ENCODE measurements at regions not wholly inside any gene's neighbourhood (a gene's known extent, or its start where the extent isn't known, plus 50 kb on each side); places are given as distances from the start of the nearest gene placed in this dataset.

DNA sequence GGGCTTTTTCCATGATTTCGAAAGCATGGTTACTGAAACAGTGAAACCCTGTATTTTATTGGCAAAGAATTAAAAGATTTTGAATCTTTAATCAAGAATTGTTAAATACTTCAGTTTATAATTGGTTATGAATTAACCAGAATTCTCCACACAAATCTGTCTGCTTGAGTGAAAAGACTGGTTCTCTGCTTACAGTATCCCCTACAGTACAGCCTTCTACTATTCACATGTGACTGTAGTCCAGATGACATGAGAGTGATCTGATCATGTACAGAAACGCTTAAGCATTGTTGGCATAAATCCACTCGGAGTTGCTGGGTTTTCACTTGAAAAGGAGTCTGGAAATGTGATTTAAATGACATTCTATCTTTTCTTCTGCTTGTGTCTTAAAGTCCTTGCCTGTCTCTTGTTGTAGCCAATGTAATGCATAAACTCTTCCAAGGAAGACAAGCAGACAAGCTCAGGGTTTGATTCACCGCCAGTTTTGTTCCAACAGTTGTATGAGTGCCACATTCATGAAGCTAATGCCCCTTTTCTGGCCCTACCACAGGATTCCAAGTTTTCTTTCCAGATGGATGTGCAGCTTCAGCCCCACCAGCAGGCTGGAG, 222.0 kb upstream of the LRIG3 start:
- TF ChIP-seq TCF7L2 (IDR thresholded peaks at IDR 0.05; ENCODE audit: borderline replicate concordance, low read depth, low read length) (no peak), ZNF174 (tag by site-specific recombination; IDR thresholded peaks at IDR 0.05) (no peak), ZNF76 (tag by site-specific recombination; IDR thresholded peaks at IDR 0.05; ENCODE audit: borderline replicate concordance, low read depth) (no peak), ZNF133 (tag by site-specific recombination; IDR thresholded peaks at IDR 0.05) (no peak), ZBTB7A (tag by site-specific recombination; IDR thresholded peaks at IDR 0.05; ENCODE audit: low read depth) (no peak), ZNF324 (tag by site-specific recombination; IDR thresholded peaks at IDR 0.05) (no peak), OSR2 (tag by site-specific recombination; IDR thresholded peaks at IDR 0.05) (no peak), ZBTB21 (tag by site-specific recombination; IDR thresholded peaks at IDR 0.05) (no peak), ZNF549 (tag by site-specific recombination; IDR thresholded peaks at IDR 0.05) (no peak)
- TF ChIP-seq, protein P1, sequence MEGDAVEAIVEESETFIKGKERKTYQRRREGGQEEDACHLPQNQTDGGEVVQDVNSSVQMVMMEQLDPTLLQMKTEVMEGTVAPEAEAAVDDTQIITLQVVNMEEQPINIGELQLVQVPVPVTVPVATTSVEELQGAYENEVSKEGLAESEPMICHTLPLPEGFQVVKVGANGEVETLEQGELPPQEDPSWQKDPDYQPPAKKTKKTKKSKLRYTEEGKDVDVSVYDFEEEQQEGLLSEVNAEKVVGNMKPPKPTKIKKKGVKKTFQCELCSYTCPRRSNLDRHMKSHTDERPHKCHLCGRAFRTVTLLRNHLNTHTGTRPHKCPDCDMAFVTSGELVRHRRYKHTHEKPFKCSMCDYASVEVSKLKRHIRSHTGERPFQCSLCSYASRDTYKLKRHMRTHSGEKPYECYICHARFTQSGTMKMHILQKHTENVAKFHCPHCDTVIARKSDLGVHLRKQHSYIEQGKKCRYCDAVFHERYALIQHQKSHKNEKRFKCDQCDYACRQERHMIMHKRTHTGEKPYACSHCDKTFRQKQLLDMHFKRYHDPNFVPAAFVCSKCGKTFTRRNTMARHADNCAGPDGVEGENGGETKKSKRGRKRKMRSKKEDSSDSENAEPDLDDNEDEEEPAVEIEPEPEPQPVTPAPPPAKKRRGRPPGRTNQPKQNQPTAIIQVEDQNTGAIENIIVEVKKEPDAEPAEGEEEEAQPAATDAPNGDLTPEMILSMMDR (tag by site-specific recombination; IDR thresholded peaks at IDR 0.05): no peak
- TF ChIP-seq, protein P2, sequence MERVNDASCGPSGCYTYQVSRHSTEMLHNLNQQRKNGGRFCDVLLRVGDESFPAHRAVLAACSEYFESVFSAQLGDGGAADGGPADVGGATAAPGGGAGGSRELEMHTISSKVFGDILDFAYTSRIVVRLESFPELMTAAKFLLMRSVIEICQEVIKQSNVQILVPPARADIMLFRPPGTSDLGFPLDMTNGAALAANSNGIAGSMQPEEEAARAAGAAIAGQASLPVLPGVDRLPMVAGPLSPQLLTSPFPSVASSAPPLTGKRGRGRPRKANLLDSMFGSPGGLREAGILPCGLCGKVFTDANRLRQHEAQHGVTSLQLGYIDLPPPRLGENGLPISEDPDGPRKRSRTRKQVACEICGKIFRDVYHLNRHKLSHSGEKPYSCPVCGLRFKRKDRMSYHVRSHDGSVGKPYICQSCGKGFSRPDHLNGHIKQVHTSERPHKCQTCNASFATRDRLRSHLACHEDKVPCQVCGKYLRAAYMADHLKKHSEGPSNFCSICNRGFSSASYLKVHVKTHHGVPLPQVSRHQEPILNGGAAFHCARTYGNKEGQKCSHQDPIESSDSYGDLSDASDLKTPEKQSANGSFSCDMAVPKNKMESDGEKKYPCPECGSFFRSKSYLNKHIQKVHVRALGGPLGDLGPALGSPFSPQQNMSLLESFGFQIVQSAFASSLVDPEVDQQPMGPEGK (tag by site-specific recombination; IDR thresholded peaks at IDR 0.05): no peak
- TF ChIP-seq, protein P3, sequence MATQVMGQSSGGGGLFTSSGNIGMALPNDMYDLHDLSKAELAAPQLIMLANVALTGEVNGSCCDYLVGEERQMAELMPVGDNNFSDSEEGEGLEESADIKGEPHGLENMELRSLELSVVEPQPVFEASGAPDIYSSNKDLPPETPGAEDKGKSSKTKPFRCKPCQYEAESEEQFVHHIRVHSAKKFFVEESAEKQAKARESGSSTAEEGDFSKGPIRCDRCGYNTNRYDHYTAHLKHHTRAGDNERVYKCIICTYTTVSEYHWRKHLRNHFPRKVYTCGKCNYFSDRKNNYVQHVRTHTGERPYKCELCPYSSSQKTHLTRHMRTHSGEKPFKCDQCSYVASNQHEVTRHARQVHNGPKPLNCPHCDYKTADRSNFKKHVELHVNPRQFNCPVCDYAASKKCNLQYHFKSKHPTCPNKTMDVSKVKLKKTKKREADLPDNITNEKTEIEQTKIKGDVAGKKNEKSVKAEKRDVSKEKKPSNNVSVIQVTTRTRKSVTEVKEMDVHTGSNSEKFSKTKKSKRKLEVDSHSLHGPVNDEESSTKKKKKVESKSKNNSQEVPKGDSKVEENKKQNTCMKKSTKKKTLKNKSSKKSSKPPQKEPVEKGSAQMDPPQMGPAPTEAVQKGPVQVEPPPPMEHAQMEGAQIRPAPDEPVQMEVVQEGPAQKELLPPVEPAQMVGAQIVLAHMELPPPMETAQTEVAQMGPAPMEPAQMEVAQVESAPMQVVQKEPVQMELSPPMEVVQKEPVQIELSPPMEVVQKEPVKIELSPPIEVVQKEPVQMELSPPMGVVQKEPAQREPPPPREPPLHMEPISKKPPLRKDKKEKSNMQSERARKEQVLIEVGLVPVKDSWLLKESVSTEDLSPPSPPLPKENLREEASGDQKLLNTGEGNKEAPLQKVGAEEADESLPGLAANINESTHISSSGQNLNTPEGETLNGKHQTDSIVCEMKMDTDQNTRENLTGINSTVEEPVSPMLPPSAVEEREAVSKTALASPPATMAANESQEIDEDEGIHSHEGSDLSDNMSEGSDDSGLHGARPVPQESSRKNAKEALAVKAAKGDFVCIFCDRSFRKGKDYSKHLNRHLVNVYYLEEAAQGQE (tag by site-specific recombination; IDR thresholded peaks at IDR 0.05): no peak
- TF ChIP-seq, protein P4, sequence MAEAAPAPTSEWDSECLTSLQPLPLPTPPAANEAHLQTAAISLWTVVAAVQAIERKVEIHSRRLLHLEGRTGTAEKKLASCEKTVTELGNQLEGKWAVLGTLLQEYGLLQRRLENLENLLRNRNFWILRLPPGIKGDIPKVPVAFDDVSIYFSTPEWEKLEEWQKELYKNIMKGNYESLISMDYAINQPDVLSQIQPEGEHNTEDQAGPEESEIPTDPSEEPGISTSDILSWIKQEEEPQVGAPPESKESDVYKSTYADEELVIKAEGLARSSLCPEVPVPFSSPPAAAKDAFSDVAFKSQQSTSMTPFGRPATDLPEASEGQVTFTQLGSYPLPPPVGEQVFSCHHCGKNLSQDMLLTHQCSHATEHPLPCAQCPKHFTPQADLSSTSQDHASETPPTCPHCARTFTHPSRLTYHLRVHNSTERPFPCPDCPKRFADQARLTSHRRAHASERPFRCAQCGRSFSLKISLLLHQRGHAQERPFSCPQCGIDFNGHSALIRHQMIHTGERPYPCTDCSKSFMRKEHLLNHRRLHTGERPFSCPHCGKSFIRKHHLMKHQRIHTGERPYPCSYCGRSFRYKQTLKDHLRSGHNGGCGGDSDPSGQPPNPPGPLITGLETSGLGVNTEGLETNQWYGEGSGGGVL (tag by site-specific recombination; IDR thresholded peaks at IDR 0.05): no peak
- TF ChIP-seq, protein P5, sequence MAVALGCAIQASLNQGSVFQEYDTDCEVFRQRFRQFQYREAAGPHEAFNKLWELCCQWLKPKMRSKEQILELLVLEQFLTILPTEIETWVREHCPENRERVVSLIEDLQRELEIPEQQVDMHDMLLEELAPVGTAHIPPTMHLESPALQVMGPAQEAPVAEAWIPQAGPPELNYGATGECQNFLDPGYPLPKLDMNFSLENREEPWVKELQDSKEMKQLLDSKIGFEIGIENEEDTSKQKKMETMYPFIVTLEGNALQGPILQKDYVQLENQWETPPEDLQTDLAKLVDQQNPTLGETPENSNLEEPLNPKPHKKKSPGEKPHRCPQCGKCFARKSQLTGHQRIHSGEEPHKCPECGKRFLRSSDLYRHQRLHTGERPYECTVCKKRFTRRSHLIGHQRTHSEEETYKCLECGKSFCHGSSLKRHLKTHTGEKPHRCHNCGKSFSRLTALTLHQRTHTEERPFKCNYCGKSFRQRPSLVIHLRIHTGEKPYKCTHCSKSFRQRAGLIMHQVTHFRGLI (tag by site-specific recombination; IDR thresholded peaks at IDR 0.05): no peak
